ENCODE measurements at regions not wholly inside any gene's neighbourhood (a gene's known extent, or its start where the extent isn't known, plus 50 kb on each side); places are given as distances from the start of the nearest gene placed in this dataset.
A peak's percentile ranks its signal among the peaks of the same experiment; 100 is the strongest.

- DNase-seq, result no peak
Observed at GRCh38 chr4:165678236-165678935, 194.7 kb upstream of the TLL1 start.

- no peak for DNase-seq
Observed at GRCh38 chr4:165678936-165679325, 194.1 kb upstream of the TLL1 start.

GRCh38 chr4:165680821-165681220, 192.2 kb upstream of the TLL1 start:
- no peak for DNase-seq

- DNase-seq, result no peak
Observed at GRCh38 chr4:165682611-165683010, 190.4 kb upstream of the TLL1 start.

GRCh38 chr4:165684177-165684805, 188.7 kb upstream of the TLL1 start:
- DNase-seq, result no peak

- no peak for DNase-seq
Observed at GRCh38 chr4:165686756-165687155, 186.3 kb upstream of the TLL1 start.

GRCh38 chr4:165689159-165689558, 183.9 kb upstream of the TLL1 start:
- no peak for DNase-seq

- no peak for DNase-seq
Observed at GRCh38 chr4:165692082-165692481, 181.0 kb upstream of the TLL1 start.

- DNase-seq, result no peak
Observed at GRCh38 chr4:165698272-165698671, 174.8 kb upstream of the TLL1 start.

GRCh38 chr4:165699055-165699454, 174.0 kb upstream of the TLL1 start:
- no peak for DNase-seq

GRCh38 chr4:165700855-165701254, 172.2 kb upstream of the TLL1 start:
- peak; percentile 6 for DNase-seq

GRCh38 chr4:165707128-165707527, 165.9 kb upstream of the TLL1 start:
- no peak for DNase-seq

GRCh38 chr4:165709516-165709915, 163.5 kb upstream of the TLL1 start:
- no peak for DNase-seq

GRCh38 chr4:165709973-165710526, 163.0 kb upstream of the TLL1 start:
- no peak for DNase-seq

GRCh38 chr4:165711436-165711835, 161.6 kb upstream of the TLL1 start:
- no peak for DNase-seq

- DNase-seq, result no peak
Observed at GRCh38 chr4:165711912-165712311, 161.1 kb upstream of the TLL1 start.

- no peak for DNase-seq
Observed at GRCh38 chr4:165714650-165715049, 158.4 kb upstream of the TLL1 start.

GRCh38 chr4:165715211-165715610, 157.8 kb upstream of the TLL1 start:
- no peak for DNase-seq

GRCh38 chr4:165715989-165716388, 157.0 kb upstream of the TLL1 start:
- DNase-seq, result no peak

- DNase-seq, result no peak
Observed at GRCh38 chr4:165716472-165716871, 156.6 kb upstream of the TLL1 start.

- DNase-seq, result no peak
Observed at GRCh38 chr4:165718660-165719059, 154.4 kb upstream of the TLL1 start.

GRCh38 chr4:165720411-165721082, 152.5 kb upstream of the TLL1 start:
- DNase-seq, result no peak

GRCh38 chr4:165721815-165722214, 151.2 kb upstream of the TLL1 start:
- no peak for DNase-seq

All from CD4-positive, alpha-beta T cell treated with Interleukin-12 subunit alpha and Interleukin-12 subunit beta, for 1 hour (primary cell).